BE2C (cell line): ENCODE measurements at regions not wholly inside any gene's neighbourhood (a gene's known extent, or its start where the extent isn't known, plus 50 kb on each side); places are given as distances from the start of the nearest gene placed in this dataset.

ENCODE experiments used
- DNase-seq: peaks from one replicate; pipeline ENCODE4 v3.0.0-alpha.2; 2020
- H3K27me3 ChIP-seq: fragments of 250-450 bp; sonication (Bioruptor Pico); 2 replicates; pipeline ENCODE4 v1.5.1; 2020; ENCODE audit warnings: mild to moderate bottlenecking
- H3K36me3 ChIP-seq: fragments of 250-450 bp; sonication (Bioruptor Pico); 2 replicates; pipeline ENCODE4 v1.5.1; 2020; ENCODE audit warnings: mild to moderate bottlenecking
- H3K4me1 ChIP-seq: fragments of 250-450 bp; sonication (Bioruptor Pico); 2 replicates; pipeline ENCODE4 v1.5.1; 2020
- H3K4me3 ChIP-seq: 2 replicates; pipeline ENCODE4 v1.5.1; 2011; ENCODE audit warnings: low read depth, low read length
- H3K9me3 ChIP-seq: fragments of 250-450 bp; sonication (Bioruptor Pico); 2 replicates; pipeline ENCODE4 v1.5.1; 2020
- CTCF ChIP-seq: IDR thresholded peaks from 2 replicates; pipeline ENCODE4 v1.5.1; 2012; ENCODE audit warnings: mild to moderate bottlenecking, low read depth, low read length

- H3K9me3 ChIP-seq = no peaks in the 10 kb centered on the region
- H3K4me1 ChIP-seq = no peaks in the 10 kb centered on the region
- H3K36me3 ChIP-seq = no peaks in the 10 kb centered on the region
- no peak overlapping the region for H3K4me3 ChIP-seq
- TF ChIP-seq CTCF = no peak
- DNase-seq = no peak
- 0 out of 2 replicates have a peak, but pooled peaks cover 7% of the 10 kb centered on the region for H3K27me3 ChIP-seq
Measured at GRCh38 chr2:238689331-238689730, 158.6 kb upstream of the TWIST2 start.

- DNase-seq = no peak
- Histone ChIP-seq H3K27me3 (peaks cover 11% of the 10 kb centered on the region; the same call in 1 of the 2 replicates), H3K4me1 (no peaks in the 10 kb centered on the region), H3K9me3 (no peaks in the 10 kb centered on the region), H3K36me3 (no peaks in the 10 kb centered on the region), H3K4me3 (no peak overlapping the region)
- 0 out of 2 replicates have a peak, but pooled peaks have one; percentile 2 for TF ChIP-seq CTCF
Measured at GRCh38 chr2:238689871-238690389, 158.0 kb upstream of the TWIST2 start.

GRCh38 chr2:238690511-238690910 lies 157.4 kb upstream of the TWIST2 start:
- no peak for DNase-seq
- TF ChIP-seq CTCF = no peak
- H3K9me3 ChIP-seq = no peaks in the 10 kb centered on the region
- H3K36me3 ChIP-seq = no peaks in the 10 kb centered on the region
- no peaks in the 10 kb centered on the region for H3K4me1 ChIP-seq
- H3K4me3 ChIP-seq = no peak overlapping the region
- H3K27me3 ChIP-seq = peaks cover 11% of the 10 kb centered on the region; the same call in 1 of the 2 replicates

- no peaks in the 10 kb centered on the region for H3K4me1 ChIP-seq
- H3K27me3 ChIP-seq = peaks cover 11% of the 10 kb centered on the region; the same call in 1 of the 2 replicates
- H3K36me3 ChIP-seq = no peaks in the 10 kb centered on the region
- DNase-seq = no peak
- no peaks in the 10 kb centered on the region for H3K9me3 ChIP-seq
- H3K4me3 ChIP-seq = no peak overlapping the region
- no peak for TF ChIP-seq CTCF
Measured at GRCh38 chr2:238691596-238692491, 156.0 kb upstream of the TWIST2 start.

GRCh38 chr2:238692562-238692961 lies 155.3 kb upstream of the TWIST2 start:
- TF ChIP-seq CTCF = no peak
- DNase-seq = no peak

More at GRCh38 chr2:238692562-238692961, 155.3 kb upstream of the TWIST2 start:
- Histone ChIP-seq H3K9me3 (no peaks in the 10 kb centered on the region), H3K4me3 (no peak overlapping the region), H3K36me3 (no peaks in the 10 kb centered on the region), H3K27me3 (peaks cover 11% of the 10 kb centered on the region; the same call in 1 of the 2 replicates), H3K4me1 (no peaks in the 10 kb centered on the region)
